Liver (tissue), 8 donors: ENCODE measurements at regions not wholly inside any gene's neighbourhood (a gene's known extent, or its start where the extent isn't known, plus 50 kb on each side); places are given as distances from the start of the nearest gene placed in this dataset.

Experiments used
- DNase-seq: peaks from one replicate; pipeline ENCODE4 v3.0.0-alpha.2; 2017; ENCODE audit warnings: low spot score
- H3K27ac ChIP-seq, 2 donors: one replicate each; pipeline ENCODE4 v1.7.0; 2013; ENCODE audit warnings: inconsistent platforms in 2 of 2, low read length in 2 of 2, control low read depth in 1 of 2, low read depth in 1 of 2, mild to moderate bottlenecking in 1 of 2
- H3K27me3 ChIP-seq, 4 donors: one replicate each; pipeline versions ENCODE4 v1.6.1 to v1.7.0; 2013; ENCODE audit warnings: low read length in 3 of 4, inconsistent platforms in 1 of 4, mild to moderate bottlenecking in 1 of 4, moderate library complexity in 1 of 4; ENCODE audit not compliant: control insufficient read depth in 4 of 4, insufficient read depth in 4 of 4
- H3K36me3 ChIP-seq, 4 donors: one replicate each; pipeline versions ENCODE4 v1.6.1 to v1.7.0; 2013; ENCODE audit warnings: low read length in 3 of 4, mild to moderate bottlenecking in 3 of 4, low read depth in 1 of 4, moderate library complexity in 1 of 4; ENCODE audit not compliant: control insufficient read depth in 4 of 4, insufficient read depth in 3 of 4
- H3K4me1 ChIP-seq, 4 donors: one replicate each; pipeline versions ENCODE4 v1.6.1 to v1.7.0; 2013; ENCODE audit warnings: low read length in 3 of 4, mild to moderate bottlenecking in 3 of 4, moderate library complexity in 1 of 4; ENCODE audit not compliant: control insufficient read depth in 4 of 4, insufficient read depth in 4 of 4
- H3K4me3 ChIP-seq, 3 donors: one replicate each; pipeline versions ENCODE4 v1.6.1 to v1.7.0; 2013; ENCODE audit warnings: low read length in 3 of 3, control low read depth in 1 of 3, low read depth in 1 of 3, mild to moderate bottlenecking in 1 of 3
- H3K9ac ChIP-seq, 2 donors: one replicate each; pipeline ENCODE4 v1.7.0; 2013; ENCODE audit warnings: low read length in 2 of 2, mild to moderate bottlenecking in 2 of 2, moderate library complexity in 2 of 2, control low read depth in 1 of 2, low read depth in 1 of 2
- H3K9me3 ChIP-seq, 4 donors: one replicate each; pipeline versions ENCODE4 v1.6.1 to v1.7.0; 2013; ENCODE audit warnings: low read length in 3 of 4; ENCODE audit not compliant: control insufficient read depth in 4 of 4
- ATF3 ChIP-seq: IDR thresholded peaks from 2 replicates; pipeline ENCODE4 v1.6.1; 2016; ENCODE audit warnings: antibody characterized with exemption
- CTCF ChIP-seq: fragments of 150-350 bp; IDR thresholded peaks from 2 replicates; pipeline ENCODE4 v1.5.1; 2017; ENCODE audit warnings: improper control_type of control experiment, low read depth, low read length; ENCODE audit not compliant: missing input control
- EGR1 ChIP-seq, 2 donors: IDR thresholded peaks; 2 replicates each; pipeline ENCODE4 v1.6.1; 2016 to 2018; ENCODE audit warnings: antibody characterized with exemption in 2 of 2, low read depth in 2 of 2
- FOXA1 ChIP-seq: IDR thresholded peaks from 2 replicates; pipeline ENCODE4 v1.6.1; 2016; ENCODE audit warnings: antibody characterized with exemption
- FOXA2 ChIP-seq: IDR thresholded peaks from 2 replicates; pipeline ENCODE4 v1.6.1; 2016; ENCODE audit warnings: antibody characterized with exemption
- GABPA ChIP-seq, 2 donors: IDR thresholded peaks in 1 of 2; conservative IDR thresholded peaks in 1 of 2; 2 replicates each; pipeline ENCODE4 v1.6.1; 2016; ENCODE audit warnings: antibody characterized with exemption in 2 of 2, mild to moderate bottlenecking in 1 of 2, moderate library complexity in 1 of 2
- HNF4A ChIP-seq, 2 donors: conservative IDR thresholded peaks; 2 replicates each; pipeline ENCODE4 v1.6.1; 2016; ENCODE audit warnings: antibody characterized with exemption in 2 of 2, mild to moderate bottlenecking in 2 of 2
- HNF4G ChIP-seq: IDR thresholded peaks from 2 replicates; pipeline ENCODE4 v1.6.1; 2016; ENCODE audit warnings: antibody characterized with exemption
- JUND ChIP-seq, 2 donors: IDR thresholded peaks; 2 replicates each; pipeline ENCODE4 v1.6.1; 2016; ENCODE audit warnings: antibody characterized with exemption in 2 of 2
- MAX ChIP-seq: IDR thresholded peaks from 2 replicates; pipeline ENCODE4 v1.6.1; 2016; ENCODE audit warnings: antibody characterized with exemption
- NR2F2 ChIP-seq: IDR thresholded peaks from 2 replicates; pipeline ENCODE4 v1.6.1; 2016; ENCODE audit warnings: antibody characterized with exemption
- RAD21 ChIP-seq, 2 donors: IDR thresholded peaks; 2 replicates each; pipeline ENCODE4 v1.6.1; 2016; ENCODE audit warnings: antibody characterized with exemption in 2 of 2, mild to moderate bottlenecking in 2 of 2
- REST ChIP-seq: IDR thresholded peaks from 2 replicates; pipeline ENCODE4 v1.6.1; 2016; ENCODE audit warnings: antibody characterized with exemption, mild to moderate bottlenecking
- RXRA ChIP-seq, 2 donors: IDR thresholded peaks; 2 replicates each; pipeline ENCODE4 v1.6.1; 2017 to 2018; ENCODE audit warnings: antibody characterized with exemption in 2 of 2, mild to moderate bottlenecking in 1 of 2
- SP1 ChIP-seq: IDR thresholded peaks from 2 replicates; pipeline ENCODE4 v1.6.1; 2018; ENCODE audit warnings: antibody characterized with exemption, mild to moderate bottlenecking
- TAF1 ChIP-seq: conservative IDR thresholded peaks from 2 replicates; pipeline ENCODE4 v1.6.1; 2016; ENCODE audit warnings: antibody characterized with exemption, mild to moderate bottlenecking
- YY1 ChIP-seq: IDR thresholded peaks from 2 replicates; pipeline ENCODE4 v1.6.1; 2016; ENCODE audit warnings: antibody characterized with exemption, mild to moderate bottlenecking
- ZBTB33 ChIP-seq: IDR thresholded peaks from 2 replicates; pipeline ENCODE4 v1.6.1; 2016; ENCODE audit warnings: antibody characterized with exemption
- WGBS: extraction: QIAGEN DNeasy Blood & Tissue Kit; methylation state at CpG from one replicate; pipeline ENCODE4 v1.1.7; 2013; 5-methylcytosine and 5-hydroxymethylcytosine counted together
- donor health status: healthy.
- donor health status: healthy.
- donor health status: healthy.
- donor health status: healthy.
- donor health status: healthy.

GRCh38 chr2:6222296-6222695 lies 530.1 kb downstream of the SOX11 start:
- TF ChIP-seq FOXA1 (no peak), GABPA (IDR thresholded peaks at IDR 0.05 in 1 of 2, conservative IDR thresholded peaks at IDR 0.05 in 1 of 2) (no peak), TAF1 (no peak), ATF3 (no peak), HNF4G (no peak), JUND (IDR thresholded peaks at IDR 0.05) (no peak), MAX (no peak), EGR1 (IDR thresholded peaks at IDR 0.05; ENCODE audit: low read depth in 2 of 2) (no peak), YY1 (no peak), ZBTB33 (no peak), SP1 (no peak), CTCF (no peak), HNF4A (conservative IDR thresholded peaks at IDR 0.05) (no peak), RAD21 (IDR thresholded peaks at IDR 0.05) (no peak), RXRA (IDR thresholded peaks at IDR 0.05) (no peak)

GRCh38 chr2:6224267-6224666 lies 532.1 kb downstream of the SOX11 start:
- WGBS, result 62% methylated on average over 4 of the region's 4 CpGs
- no peak for DNase-seq
- H3K27ac ChIP-seq, result no peak overlapping the region
- H3K4me1 ChIP-seq, result no peaks in the 10 kb centered on the region
- no peaks in the 10 kb centered on the region for H3K9me3 ChIP-seq
- H3K9ac ChIP-seq, result no peak overlapping the region
- no peaks in the 10 kb centered on the region for H3K27me3 ChIP-seq
- TF ChIP-seq HNF4A (conservative IDR thresholded peaks at IDR 0.05), result no peak
- TF ChIP-seq EGR1 (IDR thresholded peaks at IDR 0.05; ENCODE audit: low read depth in 2 of 2), result no peak
- TF ChIP-seq YY1, result no peak
- no peak for TF ChIP-seq ZBTB33
- TF ChIP-seq RXRA (IDR thresholded peaks at IDR 0.05), result no peak
- TF ChIP-seq CTCF, result no peak
- TF ChIP-seq FOXA2, result no peak
- TF ChIP-seq TAF1, result no peak
- no peak for TF ChIP-seq RAD21 (IDR thresholded peaks at IDR 0.05)
- no peak for TF ChIP-seq MAX
- no peak for TF ChIP-seq ATF3
- no peak for TF ChIP-seq GABPA (IDR thresholded peaks at IDR 0.05 in 1 of 2, conservative IDR thresholded peaks at IDR 0.05 in 1 of 2)
- no peak for TF ChIP-seq NR2F2
- TF ChIP-seq REST, result no peak
- TF ChIP-seq FOXA1, result no peak
- TF ChIP-seq JUND (IDR thresholded peaks at IDR 0.05), result no peak
- no peak for TF ChIP-seq HNF4G
- H3K36me3 ChIP-seq, result no peaks in the 10 kb centered on the region
- H3K4me3 ChIP-seq, result no peak overlapping the region

More at GRCh38 chr2:6222296-6222695, 530.1 kb downstream of the SOX11 start:
- WGBS, result 88% methylated on average over 4 of the region's 4 CpGs
- no peak for DNase-seq
- Histone ChIP-seq H3K4me1 (no peaks in the 10 kb centered on the region), H3K9ac (no peak overlapping the region), H3K27me3 (no peaks in the 10 kb centered on the region), H3K36me3 (no peaks in the 10 kb centered on the region), H3K27ac (no peak overlapping the region), H3K4me3 (no peak overlapping the region), H3K9me3 (no peaks in the 10 kb centered on the region)
